Neural progenitor cell (in vitro differentiated cells): ENCODE measurements at regions not wholly inside any gene's neighbourhood (a gene's known extent, or its start where the extent isn't known, plus 50 kb on each side); places are given as distances from the start of the nearest gene placed in this dataset.

Experiments
- CTCF ChIP-seq: fragments of 200-600 bp; sonication (generic); IDR thresholded peaks from 2 replicates; pipeline ENCODE4 v1.5.1; 2017; ENCODE audit warnings: antibody characterized with exemption, mild to moderate bottlenecking
- EZH2 ChIP-seq: fragments of 200-600 bp; sonication (generic); IDR thresholded peaks from 2 replicates; pipeline ENCODE4 v1.6.1; 2017; ENCODE audit warnings: antibody characterized with exemption, mild to moderate bottlenecking, moderate library complexity
- EZH2phosphoT487 ChIP-seq: fragments of 200-600 bp; sonication (generic); IDR thresholded peaks from 2 replicates; pipeline ENCODE4 v1.6.1; 2017; ENCODE audit warnings: antibody characterized with exemption

DNA sequence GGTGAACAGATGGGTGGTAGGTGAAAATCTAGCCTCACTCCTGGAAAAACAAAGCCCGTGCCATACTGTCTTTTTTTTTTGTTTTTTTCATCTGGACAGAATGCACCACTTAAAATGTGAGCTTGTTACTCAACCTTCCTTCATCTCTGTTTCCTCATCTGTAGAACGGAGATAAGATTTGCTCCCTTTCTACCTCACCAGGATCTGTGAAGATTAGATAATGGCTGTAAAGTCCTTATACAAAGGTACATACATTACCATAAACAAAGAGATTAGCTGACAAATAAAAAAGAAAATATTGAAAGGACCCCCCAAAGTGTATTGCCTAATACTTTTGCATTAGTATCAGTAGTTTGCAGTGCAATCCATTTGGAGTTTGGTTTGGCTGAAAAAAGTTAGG, 75.4 kb upstream of the ZEB2 start:
- TF ChIP-seq CTCF, result no peak
- TF ChIP-seq EZH2, result no peak
- TF ChIP-seq EZH2phosphoT487, result no peak
